ENCODE measurements at regions not wholly inside any gene's neighbourhood (a gene's known extent, or its start where the extent isn't known, plus 50 kb on each side); places are given as distances from the start of the nearest gene placed in this dataset.
A peak's percentile ranks its signal among the peaks of the same experiment; 100 is the strongest.
"Not testable (repeated sequence)": the region's sequence is repeated elsewhere in the genome, so short reads cannot be mapped to it uniquely, and the experiment has no call there.

DNA sequence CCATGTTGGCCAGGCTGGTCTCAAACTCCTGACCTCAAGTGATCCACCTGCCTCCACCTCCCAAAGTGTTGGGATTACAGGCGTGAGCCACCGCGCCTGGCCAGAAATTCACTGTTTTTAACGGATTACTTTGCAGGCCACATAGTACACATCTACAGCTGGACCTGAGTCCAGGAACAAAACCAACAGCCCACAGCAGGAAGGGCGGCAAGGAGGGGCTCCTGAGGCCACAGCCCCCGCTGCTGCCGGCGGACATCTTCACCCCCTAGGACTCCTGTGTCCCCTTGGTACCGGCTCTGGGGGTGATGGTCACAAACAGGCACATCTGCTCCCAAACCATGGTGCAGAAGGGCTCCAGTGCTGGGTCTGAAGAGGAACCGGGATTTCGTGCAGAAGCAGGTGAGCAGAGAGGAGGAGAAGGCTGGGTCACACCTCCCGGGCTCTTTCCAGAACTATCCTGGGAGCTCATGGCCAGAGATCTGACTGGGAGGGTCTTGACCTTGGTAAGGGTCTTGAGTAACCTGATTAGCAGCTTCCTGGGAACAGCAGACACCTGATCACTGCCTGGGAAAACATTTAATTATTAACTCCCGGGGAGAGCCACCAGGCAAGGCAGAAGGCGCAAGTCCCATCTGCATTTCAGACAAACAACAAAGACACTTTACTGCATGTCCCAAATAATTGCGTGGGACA, 99.9 kb downstream of the SHANK2 start:
- DNase-seq (ENCODE audit: low spot score), result not testable (repeated sequence)

GRCh38 chr11:71151561-71151960, 100.8 kb downstream of the SHANK2 start:
- DNase-seq (ENCODE audit: low spot score), result no peak

DNA sequence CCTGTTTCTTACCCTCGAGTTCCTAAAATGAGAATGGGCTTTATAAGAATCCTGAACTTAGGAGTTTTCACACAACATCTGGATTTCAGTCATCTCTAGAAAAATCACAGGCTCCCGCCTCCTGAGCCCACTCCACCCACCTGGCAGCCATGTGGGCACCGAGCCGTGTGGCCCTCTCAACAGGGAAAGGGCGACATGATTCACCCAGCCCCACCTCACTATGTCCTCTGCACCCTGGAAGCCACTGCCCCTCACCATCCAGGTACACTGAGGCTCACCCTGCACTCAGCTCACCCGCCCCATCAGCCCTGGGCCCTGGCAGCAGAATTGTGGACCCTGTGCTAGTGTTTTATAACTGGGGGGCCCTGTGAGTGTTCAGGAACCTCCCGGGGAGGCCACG, 101.5 kb downstream of the SHANK2 start:
- DNase-seq (ENCODE audit: low spot score), result no peak

DNA sequence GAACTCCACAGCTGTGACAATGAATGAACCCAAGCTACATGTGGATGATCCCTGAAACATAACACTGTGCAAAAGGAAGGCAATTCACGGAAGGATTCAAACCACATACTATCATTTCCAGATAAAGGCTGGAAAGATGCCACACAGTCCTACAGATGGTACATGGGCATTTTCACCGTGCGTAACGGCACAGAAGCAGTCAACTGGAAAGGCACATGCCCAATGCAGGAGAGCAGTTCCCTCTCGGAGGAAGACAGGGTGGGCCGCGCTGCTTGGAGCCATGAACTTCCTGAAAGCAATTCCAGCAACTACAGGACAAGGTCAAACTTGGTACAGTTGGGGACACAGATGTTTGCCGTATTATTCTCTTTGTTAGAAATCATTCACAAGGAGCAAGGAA, 103.7 kb downstream of the SHANK2 start:
- no peak for DNase-seq (ENCODE audit: low spot score)

DNA sequence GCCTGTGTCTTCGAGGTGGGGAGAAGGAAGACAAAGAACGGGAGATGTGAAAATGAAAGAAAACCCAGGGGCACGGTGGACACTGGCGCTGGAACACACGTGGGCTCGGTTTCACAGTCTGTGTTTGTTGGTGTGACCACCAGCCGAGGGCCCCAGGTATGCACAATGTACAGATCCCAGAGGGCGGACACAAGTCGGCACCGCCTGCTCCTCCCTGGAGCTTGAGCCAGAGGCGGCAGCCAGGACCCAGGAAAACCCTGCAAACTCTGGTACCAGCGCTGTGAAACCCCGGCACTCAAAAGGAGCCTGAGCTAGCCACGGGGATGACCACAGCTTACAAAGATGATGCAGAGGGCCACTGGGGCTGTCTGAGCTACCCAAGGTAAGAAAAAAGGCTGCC, 105.0 kb downstream of the SHANK2 start:
- no peak for DNase-seq (ENCODE audit: low spot score)

DNA sequence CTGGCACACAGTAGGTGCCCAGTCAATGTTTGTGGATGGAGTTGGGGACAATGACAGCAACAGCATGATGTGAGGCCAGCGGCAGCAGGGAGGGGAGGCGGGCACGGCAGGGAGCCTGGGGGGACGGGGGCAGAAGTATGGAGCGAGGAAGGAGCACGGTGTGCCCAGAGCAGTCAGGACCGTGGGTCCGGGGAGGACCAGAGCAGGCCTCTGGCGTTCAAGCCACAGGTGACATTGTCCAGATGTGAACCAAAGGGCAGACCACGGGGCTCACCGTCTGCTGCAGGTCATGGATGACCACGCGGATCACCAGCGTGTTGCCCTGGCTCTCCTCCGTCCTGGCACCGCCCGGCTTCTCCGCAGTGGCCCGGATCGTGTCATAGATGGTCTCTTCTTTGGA, 105.5 kb downstream of the SHANK2 start:
- DNase-seq (ENCODE audit: low spot score), result no peak

DNA sequence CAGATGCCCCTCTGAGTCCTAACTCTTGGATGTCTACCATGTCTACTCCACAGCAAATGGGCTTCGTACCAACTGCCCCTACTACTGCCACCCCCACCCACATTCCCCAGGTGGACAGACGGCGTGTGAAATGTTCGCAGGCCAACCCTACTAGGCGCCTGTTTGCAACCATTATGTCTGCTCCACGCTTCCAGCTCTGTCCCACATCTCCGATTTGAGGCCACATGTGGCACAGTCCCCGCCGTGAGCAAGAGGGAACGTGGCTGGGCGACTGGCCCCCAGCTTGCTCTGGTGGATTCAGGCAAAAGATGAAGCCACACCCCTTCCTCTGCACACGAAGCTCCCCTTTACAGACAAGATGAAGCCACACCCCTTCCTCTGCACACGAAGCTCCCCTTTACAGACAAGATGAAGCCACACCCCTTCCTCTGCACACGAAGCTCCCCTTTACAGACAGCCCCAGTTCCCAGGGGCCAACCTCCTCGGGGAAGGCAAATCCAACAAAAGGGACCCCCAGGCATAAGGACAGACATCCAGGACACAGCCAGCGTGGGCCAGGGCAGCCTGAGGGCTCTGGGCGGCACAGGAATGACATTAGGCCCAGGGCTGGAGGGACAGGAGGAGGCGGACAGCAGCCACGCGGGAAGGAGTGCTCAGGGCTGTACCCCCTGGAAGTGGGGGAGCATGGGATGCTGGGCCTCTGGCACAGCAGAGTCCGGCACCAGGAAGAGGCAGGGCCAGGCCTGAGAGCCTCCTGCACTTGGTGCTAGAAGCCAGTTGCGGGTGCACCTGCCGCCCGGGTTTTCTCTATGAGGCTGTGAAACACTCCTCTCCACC, 106.2 kb downstream of the SHANK2 start:
- no peak for DNase-seq (ENCODE audit: low spot score)

- DNase-seq (ENCODE audit: low spot score), result no peak
Observed at GRCh38 chr11:71145368-71145767, 107.0 kb downstream of the SHANK2 start.

GRCh38 chr11:71144736-71145135, 107.6 kb downstream of the SHANK2 start:
- DNase-seq (ENCODE audit: low spot score), result no peak

- DNase-seq (ENCODE audit: low spot score), result no peak
Observed at GRCh38 chr11:71144010-71144409, 108.4 kb downstream of the SHANK2 start.

DNA sequence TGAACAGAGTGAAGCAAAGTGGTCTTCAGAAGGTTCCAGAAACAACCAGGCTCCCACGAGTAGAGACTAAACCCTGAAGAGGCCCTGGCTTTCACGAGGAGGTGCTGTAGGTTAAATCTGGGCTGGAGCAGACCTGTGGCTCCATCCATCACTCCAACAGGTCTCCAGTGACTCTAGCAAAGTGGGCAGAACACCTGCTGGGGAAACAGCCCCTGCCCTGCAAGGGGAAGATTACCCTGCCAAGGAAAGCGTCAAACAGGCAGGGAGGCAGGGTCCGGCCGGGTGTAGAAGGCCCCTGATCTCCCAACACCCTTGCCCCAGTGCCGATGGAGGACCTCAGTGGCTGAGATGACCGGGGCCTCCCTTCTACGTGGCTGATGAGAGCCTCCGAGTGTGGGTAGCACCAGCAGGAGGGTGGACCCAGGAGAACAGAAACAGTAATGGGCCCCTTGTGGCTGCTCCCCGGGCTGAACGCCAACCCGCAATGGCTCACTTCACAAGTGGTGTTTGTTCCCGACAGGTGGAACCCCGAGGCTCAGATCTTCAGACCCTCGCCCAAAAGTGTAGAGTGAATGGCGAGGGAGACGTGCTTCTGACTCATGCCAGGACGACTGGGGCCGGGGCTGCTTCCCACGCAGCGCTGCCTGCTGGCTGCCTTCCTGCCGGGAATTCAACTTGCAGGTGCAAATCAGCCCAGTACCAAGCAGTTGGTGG, 112.0 kb downstream of the SHANK2 start:
- no peak for DNase-seq (ENCODE audit: low spot score)

DNA sequence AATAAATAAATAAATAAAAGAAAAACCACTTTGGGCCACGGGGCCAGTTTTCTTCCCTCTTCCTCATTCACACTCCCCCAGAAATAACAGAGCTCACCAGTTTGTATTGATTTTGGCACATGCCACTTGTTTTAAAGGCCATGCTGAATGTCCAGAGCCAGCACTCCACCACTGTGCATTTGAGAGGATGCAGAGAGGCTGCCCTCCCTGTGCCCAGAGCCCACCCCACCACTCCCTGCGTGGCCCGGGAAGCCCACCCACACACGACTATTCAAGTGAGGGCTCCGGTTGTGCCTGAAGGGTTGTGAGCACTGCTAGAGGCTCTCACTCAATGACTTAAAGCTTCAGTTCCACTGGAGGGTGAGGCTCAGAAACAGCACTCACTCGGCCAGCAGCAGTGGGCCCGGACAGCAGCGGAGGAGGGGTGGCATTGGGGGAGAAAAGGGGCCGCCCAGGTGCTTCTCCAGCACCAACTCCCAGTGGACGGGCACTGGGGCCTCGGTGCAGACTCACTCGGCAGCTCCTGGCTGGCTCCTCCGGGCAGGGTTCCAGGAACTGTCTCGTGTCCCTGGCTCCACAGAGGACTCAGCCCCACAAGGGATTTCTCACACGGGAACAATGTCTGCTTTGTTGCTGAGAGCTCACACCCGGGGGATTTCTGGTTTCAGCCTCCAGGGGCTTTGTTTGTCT, 112.7 kb downstream of the SHANK2 start:
- peak; percentile 43 for DNase-seq (ENCODE audit: low spot score)

- DNase-seq (ENCODE audit: low spot score), result no peak
Observed at GRCh38 chr11:71138737-71139425, 113.5 kb downstream of the SHANK2 start.

GRCh38 chr11:71137376-71137775, 115.0 kb downstream of the SHANK2 start:
- no peak for DNase-seq (ENCODE audit: low spot score)

- no peak for DNase-seq (ENCODE audit: low spot score)
Observed at GRCh38 chr11:71136095-71136845, 116.1 kb downstream of the SHANK2 start.

- DNase-seq (ENCODE audit: low spot score), result no peak
Observed at GRCh38 chr11:71135112-71135511, 117.3 kb downstream of the SHANK2 start.

DNA sequence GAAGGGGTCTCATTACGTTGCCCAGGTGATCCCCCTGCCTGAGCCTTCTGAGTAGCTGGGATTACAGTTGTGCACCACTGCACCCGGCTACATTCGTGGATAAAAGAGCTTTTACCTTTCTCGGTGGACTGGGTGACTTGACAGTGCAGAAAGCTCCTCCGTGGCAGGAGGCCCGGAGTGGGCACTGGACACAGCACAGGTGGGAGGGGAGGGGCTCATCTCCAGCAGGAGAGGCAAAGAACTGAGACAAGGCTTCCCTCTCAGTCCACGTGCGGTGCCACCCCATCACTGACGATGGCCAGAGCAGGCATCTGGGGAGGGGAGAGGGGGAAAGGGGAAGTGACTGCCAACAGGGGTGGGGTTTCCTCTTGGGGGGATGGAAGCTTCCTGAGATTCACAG, 118.4 kb downstream of the SHANK2 start:
- no peak for DNase-seq (ENCODE audit: low spot score)

DNA sequence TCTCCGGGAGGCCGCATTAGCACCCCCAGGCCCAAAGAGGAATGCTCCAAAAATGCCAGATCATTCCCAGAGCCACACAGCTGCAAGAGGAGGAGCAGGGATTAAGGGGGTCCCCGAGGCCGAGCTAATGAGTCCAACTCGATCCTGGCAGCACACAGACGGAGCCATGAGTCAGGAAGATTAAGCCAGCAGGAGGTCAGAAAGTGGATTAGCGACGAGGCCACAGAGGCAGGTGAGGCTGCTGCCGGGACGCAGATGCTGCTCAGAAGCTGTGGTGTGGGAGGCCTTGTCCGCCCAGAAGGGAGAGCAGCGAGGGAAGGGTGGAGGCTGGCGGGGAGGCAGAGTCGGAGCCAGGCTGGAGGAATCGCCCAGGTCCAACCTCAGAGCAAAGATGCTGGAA, 120.5 kb downstream of the SHANK2 start:
- no peak for DNase-seq (ENCODE audit: low spot score)

GRCh38 chr11:71130106-71130505, 122.3 kb downstream of the SHANK2 start:
- DNase-seq (ENCODE audit: low spot score), result no peak

DNA sequence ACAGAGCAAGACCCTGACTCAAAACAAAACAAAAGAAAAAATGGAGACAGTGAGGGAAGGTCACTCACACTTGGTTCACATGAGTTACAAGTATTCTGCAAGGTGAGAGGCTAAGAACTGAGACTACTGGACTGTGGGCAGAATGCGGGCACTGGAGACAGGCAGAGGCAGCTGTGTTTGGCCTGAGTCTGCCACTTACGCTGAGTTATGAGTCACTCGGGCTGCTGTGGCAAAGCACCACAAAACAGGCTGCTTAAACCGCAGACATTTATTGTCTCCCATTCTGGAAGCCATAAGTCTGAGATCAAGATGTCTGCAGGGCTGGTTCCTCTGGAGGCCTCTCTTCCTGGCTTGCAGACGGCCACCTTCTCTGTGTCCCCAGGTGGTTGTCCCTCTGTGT, 122.8 kb downstream of the SHANK2 start:
- peak; percentile 40 for DNase-seq (ENCODE audit: low spot score)

- DNase-seq (ENCODE audit: low spot score), result no peak
Observed at GRCh38 chr11:71127806-71128205, 124.6 kb downstream of the SHANK2 start.
